OCI-LY1 (cell line): ENCODE measurements at regions not wholly inside any gene's neighbourhood (a gene's known extent, or its start where the extent isn't known, plus 50 kb on each side); places are given as distances from the start of the nearest gene placed in this dataset.

ENCODE experiments used
- CTCF ChIP-seq: fragments of 200-600 bp; sonication (generic), shearing (Covaris generic); IDR thresholded peaks from 2 replicates; pipeline ENCODE4 v1.5.1; 2017; ENCODE audit warnings: mild to moderate bottlenecking, antibody characterized with exemption, low read length, moderate library complexity, mixed read lengths
- EZH2 ChIP-seq: fragments of 200-600 bp; sonication (generic), shearing (Covaris generic); IDR thresholded peaks from 2 replicates; pipeline ENCODE4 v1.8.0; 2017; ENCODE audit warnings: borderline replicate concordance, mixed run types, mild to moderate bottlenecking, antibody characterized with exemption, low read length, moderate library complexity, mixed read lengths

- TF ChIP-seq CTCF: no peak
- TF ChIP-seq EZH2: no peak
Observed at GRCh38 chr13:62060570-62060969, 644.9 kb upstream of the PCDH20 start.
